ENCODE measurements at regions not wholly inside any gene's neighbourhood (a gene's known extent, or its start where the extent isn't known, plus 50 kb on each side); places are given as distances from the start of the nearest gene placed in this dataset.
"Not testable (repeated sequence)": the region's sequence is repeated elsewhere in the genome, so short reads cannot be mapped to it uniquely, and the experiment has no call there.

DNA sequence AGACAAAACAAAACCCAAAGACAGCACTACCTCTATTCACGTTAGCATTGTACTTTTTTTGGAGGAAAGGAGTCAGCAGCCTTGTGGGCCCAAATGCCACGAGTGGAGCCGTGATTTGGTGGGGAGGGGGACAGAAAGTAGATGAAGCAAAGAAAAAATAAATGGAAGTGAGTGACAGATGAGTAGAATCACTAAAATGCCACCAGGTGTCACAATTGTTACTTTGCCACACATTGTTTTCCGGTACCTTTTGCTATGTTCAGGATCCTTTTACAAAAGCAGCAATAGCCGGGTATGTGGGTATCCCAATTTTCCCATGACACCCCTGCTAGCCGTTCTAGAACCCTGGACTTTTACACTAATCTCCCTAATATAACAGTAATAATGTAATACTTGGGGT is 85.0 kb upstream of the AK4 start:
- DNase-seq, result peak in 1 of 2 donors; percentile 26

- no peak for DNase-seq
Measured at GRCh38 chr1:65064981-65065380, 83.0 kb upstream of the AK4 start.

DNA sequence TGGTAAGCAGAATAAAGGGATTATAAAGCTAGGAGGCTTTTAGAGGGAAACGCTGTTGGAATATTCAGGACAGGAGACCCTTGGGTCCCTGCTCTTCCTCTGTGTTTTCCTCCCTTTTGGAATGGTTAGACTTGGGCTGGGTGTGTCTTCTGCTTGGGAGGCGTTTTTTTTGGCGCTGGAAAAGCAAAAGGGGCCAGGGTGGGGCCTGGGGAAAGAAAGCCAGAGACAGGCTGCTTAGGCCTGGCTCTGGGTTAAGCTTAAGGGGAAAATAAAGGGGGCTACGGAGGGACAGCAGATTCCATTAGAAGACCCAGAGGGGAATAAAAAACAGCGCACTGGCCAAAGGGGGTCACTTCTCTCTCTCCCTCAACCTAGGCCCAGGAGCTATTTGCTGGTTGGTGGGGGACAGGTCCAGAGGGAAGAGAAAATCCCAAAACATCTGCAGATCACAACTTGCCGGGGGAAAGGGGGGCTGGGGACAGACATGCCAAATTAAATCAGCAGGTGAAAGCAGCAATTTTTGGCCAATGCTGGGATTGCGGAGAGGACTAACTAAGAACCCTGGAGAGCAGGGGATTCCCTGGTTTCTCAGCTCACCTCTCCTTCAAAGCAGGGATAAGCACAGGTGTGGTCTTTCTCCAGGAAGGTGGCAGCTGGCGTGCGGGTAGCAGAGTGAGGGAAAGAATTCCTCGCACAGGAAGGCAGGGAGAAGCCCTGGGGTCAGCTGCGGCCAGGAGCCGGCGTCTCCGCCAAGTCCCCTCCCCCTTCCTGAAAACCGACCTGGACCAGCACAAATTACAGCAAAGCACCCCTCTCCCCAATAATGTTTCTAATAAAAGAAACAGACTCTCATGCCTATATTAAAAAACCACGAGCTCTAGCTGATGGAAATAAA is 82.2 kb upstream of the AK4 start:
- no peak for DNase-seq

- DNase-seq, result no peak
Measured at GRCh38 chr1:65066419-65066765, 81.6 kb upstream of the AK4 start.

DNA sequence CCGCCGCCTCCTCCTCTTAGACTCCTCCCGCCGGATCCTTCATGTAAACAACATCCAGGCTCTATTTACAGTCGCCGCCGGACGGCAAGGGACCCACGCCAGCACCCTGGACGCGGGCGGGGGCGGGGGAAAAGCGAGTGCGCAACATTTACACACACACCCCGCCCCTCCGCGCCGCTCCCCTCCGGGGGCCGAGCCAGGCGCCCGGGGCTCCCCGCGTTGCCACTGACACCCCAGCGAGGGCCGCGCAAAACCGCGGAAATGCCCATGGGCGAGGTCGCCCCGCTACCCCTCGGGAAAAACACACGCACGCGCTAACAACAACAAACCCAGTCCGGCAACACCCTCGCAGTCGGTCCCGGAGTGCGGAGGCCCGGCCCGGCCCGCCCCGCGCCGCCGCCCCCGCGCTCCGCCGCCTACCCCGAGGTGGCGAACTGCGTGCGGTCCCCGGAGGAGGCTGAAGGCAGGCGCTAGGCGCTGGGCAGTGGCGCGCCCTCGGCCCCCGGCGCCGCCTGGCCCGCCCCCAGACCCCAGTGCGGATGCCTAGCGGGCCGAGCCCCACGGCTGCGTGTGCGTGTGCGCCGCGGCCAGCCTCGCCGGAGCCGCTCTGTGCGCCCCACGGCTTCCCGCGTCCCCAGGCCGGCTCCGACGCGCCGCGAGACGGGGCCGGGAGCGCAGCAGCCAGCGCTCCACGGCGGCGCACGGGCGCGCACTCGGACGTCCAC is 81.1 kb upstream of the AK4 start:
- DNase-seq, result peak; percentile 84 to 87

DNA sequence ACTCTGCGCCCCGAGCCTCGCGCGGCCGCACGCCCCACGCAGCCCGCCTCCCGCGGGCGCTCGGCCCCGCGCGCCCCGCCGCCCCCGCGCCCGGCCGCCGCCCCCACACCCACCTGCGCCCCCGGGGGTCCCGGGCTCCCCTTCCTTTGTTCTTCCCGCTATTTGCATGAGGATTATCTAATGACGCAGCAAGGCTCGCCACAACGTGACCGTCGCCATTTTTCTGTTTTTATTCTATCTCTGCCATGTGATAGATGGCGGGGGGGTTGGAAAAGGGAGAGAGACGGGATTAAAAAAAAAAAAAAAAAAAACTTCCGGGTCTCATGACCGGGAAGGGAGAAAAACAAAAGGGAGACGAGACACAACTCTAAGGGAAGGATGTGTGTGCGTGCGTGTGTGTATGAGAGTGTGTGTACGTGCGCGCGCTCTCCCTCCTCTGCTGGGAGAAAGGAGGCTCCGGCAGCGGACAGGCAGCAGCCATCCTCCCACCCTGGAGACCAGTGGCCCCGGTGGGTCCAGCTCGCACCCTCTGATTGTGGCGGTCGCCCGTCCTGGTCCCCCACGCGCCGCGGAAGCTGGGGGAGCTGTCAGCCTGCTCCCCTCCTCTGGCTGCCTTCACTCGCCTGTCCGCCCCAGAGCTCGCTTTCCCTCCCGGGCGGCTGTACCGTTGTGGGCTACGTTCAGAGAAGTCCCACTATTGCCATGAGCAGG is 80.4 kb upstream of the AK4 start:
- DNase-seq, result peak; percentile 72

DNA sequence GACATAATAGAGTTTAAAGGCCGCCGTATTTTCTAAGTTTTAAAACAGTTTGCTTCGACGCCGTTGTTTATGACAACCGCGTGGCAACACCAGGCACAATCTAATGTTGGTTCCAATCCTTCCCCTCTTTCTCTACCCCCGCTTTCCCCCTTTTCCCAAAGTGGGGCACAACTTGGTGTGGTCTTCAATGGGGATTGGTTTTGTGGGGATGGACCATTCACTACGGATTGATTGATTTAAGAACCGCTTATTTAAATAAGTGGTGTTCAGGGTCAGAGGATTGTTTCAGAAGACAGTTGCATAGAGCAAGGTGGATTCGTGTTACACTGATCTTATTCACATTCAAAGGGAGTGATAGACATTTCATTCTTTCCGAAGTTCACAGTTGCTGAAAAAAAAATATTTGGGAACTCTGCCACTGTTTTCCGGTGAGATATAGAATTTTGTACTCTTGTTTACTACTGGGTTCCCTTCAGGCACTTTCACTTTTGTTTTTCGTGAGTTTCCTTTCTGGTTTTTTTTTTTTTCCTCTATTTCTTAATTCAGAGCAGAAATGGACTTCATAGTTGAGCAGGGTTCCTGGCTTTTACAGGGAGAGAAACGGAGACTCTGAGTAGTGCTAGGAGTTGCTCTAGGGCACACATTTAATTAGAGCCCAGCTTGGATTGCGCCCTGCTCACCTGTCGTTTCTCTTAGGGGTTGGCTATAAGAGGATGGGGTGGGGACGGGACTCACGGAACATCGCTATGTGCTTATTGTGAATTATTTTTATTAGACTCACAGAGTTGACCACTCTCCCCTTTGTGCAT is 79.6 kb upstream of the AK4 start:
- peak in 1 of 2 donors; percentile 55 for DNase-seq

DNA sequence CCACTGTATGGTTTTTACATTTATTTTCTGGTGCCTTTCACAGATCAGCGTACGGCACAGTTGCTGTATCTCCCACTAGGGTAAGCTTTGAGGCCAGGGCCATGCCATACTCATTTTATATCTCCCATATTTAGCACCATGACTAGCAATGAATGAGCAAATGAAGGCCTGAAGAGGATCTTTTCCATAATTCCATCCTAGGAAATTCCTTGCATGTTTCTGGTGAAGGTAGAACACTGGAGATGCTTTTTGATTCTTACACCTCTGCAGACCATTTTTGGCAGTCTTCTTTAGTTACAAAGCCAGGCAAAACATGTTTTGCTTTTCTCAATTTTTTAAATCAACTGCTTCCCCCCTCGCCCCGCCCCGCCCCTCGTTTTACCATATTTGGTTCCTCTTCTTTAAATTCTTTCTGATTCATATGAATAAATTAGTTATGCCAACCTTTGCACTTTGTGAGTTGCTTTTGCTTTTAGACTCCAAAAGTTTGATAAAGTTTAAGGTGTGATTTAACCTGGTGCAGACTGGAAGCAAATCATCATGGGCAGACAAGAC is 78.9 kb upstream of the AK4 start:
- peak; percentile 23 to 41 for DNase-seq

DNA sequence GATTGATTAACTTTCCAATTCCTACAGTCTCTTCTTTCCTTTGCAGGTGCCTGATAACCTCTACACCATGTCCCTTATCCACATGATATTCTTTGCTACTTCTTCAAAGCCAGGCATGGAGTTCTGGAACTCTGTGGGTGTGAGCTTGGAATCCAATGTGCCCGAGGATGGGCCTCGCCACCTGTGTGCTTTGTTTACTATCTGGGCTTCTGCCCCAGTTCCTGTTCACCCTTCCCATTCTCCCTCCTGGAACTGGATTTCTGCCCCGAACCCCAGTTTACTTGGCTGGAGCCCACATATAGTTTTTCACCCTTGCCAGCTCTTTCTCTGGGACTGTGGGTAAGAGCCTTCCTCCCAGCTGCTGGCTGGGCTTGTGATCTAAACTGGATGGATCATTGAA is 75.2 kb upstream of the AK4 start:
- DNase-seq, result no peak

GRCh38 chr1:65075123-65075976 is 72.7 kb upstream of the AK4 start:
- peak; percentile 79 to 82 for DNase-seq

- no peak for DNase-seq
Measured at GRCh38 chr1:65077369-65077768, 70.6 kb upstream of the AK4 start.

GRCh38 chr1:65079941-65080340 is 68.1 kb upstream of the AK4 start:
- no peak for DNase-seq

DNA sequence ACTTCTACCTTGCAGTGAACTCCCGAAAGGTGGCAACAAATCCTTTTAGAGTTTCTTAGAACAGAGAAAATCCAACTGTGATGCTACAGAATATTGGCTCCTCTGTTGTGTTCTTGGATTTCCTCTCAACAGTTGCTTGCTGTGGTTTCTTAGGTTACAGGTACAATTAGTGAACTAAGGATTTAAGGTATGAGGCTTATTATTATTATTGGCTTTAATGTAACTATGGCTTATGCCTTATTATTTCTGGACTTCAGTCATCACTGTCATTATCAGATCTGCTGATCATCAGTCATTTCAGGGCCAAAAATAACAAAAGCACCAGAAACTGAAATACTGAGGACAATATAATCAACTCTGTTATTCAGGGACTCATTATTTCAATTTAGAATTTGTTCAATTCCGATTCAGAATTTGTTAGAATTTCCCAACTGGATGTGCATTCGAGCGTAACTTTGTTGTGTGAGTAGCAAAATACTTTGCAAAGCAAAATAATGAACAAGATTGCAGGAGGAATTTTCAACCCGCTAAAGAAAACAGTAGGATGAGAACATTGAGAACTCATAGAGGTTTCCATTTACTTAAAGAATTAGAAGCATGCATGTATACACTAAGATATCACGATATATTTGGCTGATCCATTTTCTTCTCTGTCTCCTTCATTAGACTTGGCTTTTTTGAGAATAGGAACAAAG is 65.5 kb upstream of the AK4 start:
- DNase-seq, result no peak

- DNase-seq, result peak in 1 of 2 donors; percentile 21
Measured at GRCh38 chr1:65083263-65083896, 64.6 kb upstream of the AK4 start.

DNA sequence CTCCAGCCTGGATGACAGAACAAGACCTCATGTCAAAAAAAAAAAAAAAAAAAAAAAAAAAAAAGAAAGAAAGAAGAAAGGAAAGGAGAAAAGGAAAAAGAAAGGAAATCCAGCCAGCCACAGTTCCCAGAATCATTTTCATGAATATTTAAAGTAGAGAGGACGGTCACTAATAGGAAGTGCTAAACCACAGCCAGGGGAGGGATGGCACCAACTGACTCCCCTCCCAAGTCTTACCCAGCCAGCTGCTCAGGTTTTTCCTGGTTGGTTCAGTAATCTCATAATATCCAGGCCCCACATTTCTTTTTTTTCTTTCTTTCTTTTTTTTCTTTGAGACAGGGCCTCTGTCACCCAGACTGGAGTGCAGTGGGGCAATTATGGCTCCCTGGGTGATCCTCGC is 63.9 kb upstream of the AK4 start:
- DNase-seq, result no peak

- not testable (repeated sequence) for DNase-seq
Measured at GRCh38 chr1:65087519-65087918, 60.5 kb upstream of the AK4 start.

DNA sequence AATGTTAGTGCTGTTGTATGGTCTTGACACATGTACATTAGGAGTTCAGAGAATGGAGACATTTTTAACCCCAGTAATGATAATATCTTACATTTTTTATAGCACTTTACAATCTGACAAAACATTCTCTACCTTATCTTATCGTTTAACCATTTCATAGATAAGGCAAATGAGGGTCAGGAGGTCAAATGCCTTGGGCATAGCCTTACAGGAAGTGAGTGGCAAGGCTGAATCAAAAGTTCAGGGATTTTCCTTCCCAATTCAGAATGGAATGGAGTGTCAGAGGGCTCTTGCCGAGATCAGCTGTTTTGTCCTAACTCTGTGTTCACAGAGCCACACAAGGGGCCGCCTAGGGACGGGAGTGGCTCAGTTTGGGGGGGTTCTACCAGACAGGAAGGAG is 57.6 kb upstream of the AK4 start:
- no peak for DNase-seq

DNA sequence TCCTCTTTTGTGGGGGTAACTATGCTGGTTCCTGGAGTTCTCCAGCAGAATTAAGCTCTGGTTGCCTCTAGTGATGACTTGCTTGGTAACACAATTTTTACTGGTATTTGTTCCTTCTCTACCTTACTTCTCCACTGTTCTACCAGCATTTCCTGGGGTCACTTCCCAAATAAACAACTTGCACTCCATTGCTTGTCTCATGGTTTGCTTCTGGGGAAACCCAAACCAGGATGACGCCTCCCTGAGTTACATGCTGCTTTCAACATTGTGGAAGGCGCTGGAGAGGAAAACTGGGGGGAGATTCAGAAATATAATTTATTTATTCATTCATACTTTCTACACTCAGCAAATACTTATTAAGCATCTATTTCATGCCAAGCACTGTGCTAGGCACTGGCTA is 55.3 kb upstream of the AK4 start:
- no peak for DNase-seq

DNA sequence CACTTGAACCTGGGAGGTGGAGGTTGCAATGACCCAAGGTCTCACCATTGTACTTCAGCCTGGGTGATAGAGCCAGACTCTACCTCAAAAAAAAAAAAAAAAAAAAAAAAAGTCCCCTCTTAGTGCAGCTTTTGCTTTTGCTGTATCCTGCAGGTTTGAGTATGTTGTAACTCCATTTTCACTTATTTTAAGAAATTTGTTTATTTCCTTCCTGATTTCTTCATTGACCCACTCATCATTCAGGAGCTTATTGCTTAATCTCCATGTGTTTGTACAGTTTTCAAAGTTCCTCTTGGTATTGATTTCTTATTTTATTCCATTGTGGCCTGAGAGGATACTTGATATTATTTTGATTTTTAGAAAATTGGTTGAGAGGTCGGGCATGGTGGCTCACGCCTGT is 50.9 kb upstream of the AK4 start:
- DNase-seq, result no peak
